Thyroid gland (tissue), 4 donors: ENCODE measurements at regions not wholly inside any gene's neighbourhood (a gene's known extent, or its start where the extent isn't known, plus 50 kb on each side); places are given as distances from the start of the nearest gene placed in this dataset.

Experiments
- DNase-seq, 2 donors: peaks; one replicate each; pipeline ENCODE4 v3.0.0-alpha.2; 2019
- H3K27ac ChIP-seq, 3 donors: fragments of 200-600 bp; sonication (generic); 1 replicate in 2 of 3; 2 replicates in 1 of 3; pipeline ENCODE4 v1.5.1; 2016 to 2019; ENCODE audit warnings: mild to moderate bottlenecking in 1 of 3, moderate library complexity in 1 of 3
- H3K27me3 ChIP-seq: fragments of 200-600 bp; sonication (generic); one replicate; pipeline ENCODE4 v1.5.1; 2019
- H3K36me3 ChIP-seq, 2 donors: fragments of 200-600 bp; sonication (generic); one replicate each; pipeline ENCODE4 v1.5.1; 2016 to 2019
- H3K4me1 ChIP-seq, 2 donors: fragments of 200-600 bp; sonication (generic); one replicate each; pipeline ENCODE4 v1.5.1; 2017 to 2019
- H3K4me3 ChIP-seq, 3 donors: fragments of 200-600 bp; sonication (generic); replicated peaks in 1 of 3; 1 replicate in 2 of 3; 2 replicates in 1 of 3; pipeline ENCODE4 v1.5.1; 2016; ENCODE audit warnings: mild to moderate bottlenecking in 1 of 3
- H3K9me3 ChIP-seq: fragments of 200-600 bp; sonication (generic); one replicate; pipeline ENCODE4 v1.5.1; 2017
- CTCF ChIP-seq, 6 experiments: fragments of 200-600 bp in 3 of 6; fragments of 450-650 bp in 3 of 6; sonication (generic) in 3 of 6; IDR thresholded peaks; one replicate each; pipeline ENCODE4 v1.5.1; 2016 to 2019; ENCODE audit warnings: antibody characterized with exemption in 6 of 6, mild to moderate bottlenecking in 2 of 6, inconsistent platforms in 1 of 6, moderate library complexity in 1 of 6
- POLR2A ChIP-seq, 2 donors: fragments of 450-650 bp; IDR thresholded peaks; one replicate each; pipeline ENCODE4 v1.6.1; 2017; ENCODE audit warnings: antibody characterized with exemption in 2 of 2, mild to moderate bottlenecking in 2 of 2, moderate library complexity in 1 of 2
- WGBS, 2 donors: methylation state at CpG; one replicate each; pipeline ENCODE4 v1.1.5; 2017; 5-methylcytosine and 5-hydroxymethylcytosine counted together
- intact Hi-C: fragments of 100-400 bp; cut with DNase I; formaldehyde crosslinking; loops from one replicate; pipeline ENCODE4 v1.15.1; 2023

DNA sequence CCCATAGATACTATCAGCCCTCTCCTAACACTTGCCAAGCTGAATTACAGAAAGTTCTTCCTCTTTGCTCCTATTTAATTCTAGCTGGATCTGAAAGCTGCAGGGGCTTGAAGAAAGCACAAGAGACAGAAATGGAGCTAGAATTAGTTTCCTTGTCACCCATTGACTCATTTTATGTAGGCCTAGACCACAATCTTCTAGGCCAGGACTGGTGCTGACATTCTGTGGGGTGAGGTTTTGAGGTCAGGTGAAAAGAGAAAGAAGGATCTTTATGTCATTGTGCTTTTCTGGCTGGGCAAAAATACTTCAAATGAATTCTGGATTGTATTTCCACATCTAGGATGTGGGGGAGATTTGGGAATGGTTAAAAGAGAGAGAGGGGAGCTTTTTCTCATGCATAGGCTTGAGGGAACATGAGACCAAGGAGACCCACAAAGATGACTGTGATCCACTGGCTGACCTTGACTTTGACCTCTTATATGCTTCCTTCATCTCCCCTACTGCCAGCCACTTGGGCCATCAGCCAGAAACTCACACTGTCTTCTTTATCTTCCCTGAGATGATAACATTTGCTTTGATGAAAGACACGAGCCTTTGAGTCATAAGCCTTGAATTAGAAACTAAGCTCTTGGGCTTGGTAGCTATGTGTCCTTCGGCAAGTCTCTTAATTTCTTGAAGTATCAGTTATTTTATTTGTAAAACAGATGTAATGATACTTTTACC is 274.9 kb upstream of the CADM1 start:
- no peak for DNase-seq
- Histone ChIP-seq H3K4me3 (no peak overlapping the region), H3K4me1 (no peaks in the 10 kb centered on the region), H3K27me3 (no peaks in the 10 kb centered on the region), H3K9me3 (no peaks in the 10 kb centered on the region), H3K27ac (no peak overlapping the region), H3K36me3 (no peaks in the 10 kb centered on the region)
- intact Hi-C loops, result no loop called here
- no peak for TF ChIP-seq CTCF (IDR thresholded peaks at IDR 0.05)
- TF ChIP-seq POLR2A (IDR thresholded peaks at IDR 0.05), result no peak
- 84 to 91% methylated on average over 2 of the region's 2 CpGs for WGBS, 2 donors

DNA sequence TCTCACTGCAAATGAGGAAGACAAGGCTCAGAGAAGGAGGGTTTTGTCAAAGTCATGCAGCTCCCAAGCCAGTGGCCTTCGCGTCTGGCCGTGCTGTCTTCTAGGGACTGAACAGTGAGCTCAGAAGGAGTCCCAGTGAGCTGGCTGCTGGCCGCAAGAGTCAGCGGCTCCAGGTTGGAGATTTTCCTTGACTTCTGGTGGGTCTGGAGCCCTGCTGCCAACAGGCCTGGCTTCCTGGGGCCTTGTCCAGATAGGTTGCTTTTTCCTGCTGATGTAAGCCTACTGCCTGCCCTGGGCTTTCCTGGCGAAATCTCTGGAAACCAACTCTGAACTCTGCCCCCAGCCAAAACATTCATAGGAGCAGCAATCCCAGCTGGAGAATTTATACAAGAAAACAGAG is 272.7 kb upstream of the CADM1 start:
- WGBS, 2 donors, result 83 to 93% methylated on average over 6 of the region's 6 CpGs
- H3K4me1 ChIP-seq, result no peaks in the 10 kb centered on the region
- H3K27ac ChIP-seq, result no peak overlapping the region
- intact Hi-C loops, result no loop called here
- H3K36me3 ChIP-seq, result no peaks in the 10 kb centered on the region
- H3K27me3 ChIP-seq, result no peaks in the 10 kb centered on the region
- H3K4me3 ChIP-seq, result no peak overlapping the region
- TF ChIP-seq POLR2A (IDR thresholded peaks at IDR 0.05), result no peak
- TF ChIP-seq CTCF (IDR thresholded peaks at IDR 0.05), result no peak
- DNase-seq, result no peak
- no peaks in the 10 kb centered on the region for H3K9me3 ChIP-seq

- intact Hi-C loops, result no loop called here
- DNase-seq, result no peak
Measured at GRCh38 chr11:115775846-115776245, 271.6 kb upstream of the CADM1 start.

DNA sequence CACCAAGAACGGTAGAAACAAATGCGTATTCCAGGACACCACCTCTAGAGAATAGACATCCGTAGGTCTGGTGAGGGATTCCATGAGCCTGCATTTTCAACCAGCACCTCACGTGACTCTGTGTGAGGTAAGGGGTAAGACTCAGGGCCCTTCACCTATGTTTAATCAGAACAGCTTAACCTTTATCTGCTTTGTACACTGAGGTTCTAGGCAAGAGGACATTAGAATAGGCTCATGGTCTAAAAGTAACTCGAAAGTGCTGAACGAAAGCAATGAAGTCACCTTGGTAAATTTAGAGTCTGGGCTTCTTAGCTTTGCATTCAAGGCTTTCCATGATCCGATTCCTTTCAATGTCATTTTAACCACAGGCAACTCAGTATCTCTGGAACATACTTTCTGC is 270.5 kb upstream of the CADM1 start:
- 88 to 93% methylated on average over 7 of the region's 7 CpGs for WGBS, 2 donors
- no peak for DNase-seq
- Histone ChIP-seq H3K4me1 (no peaks in the 10 kb centered on the region), H3K4me3 (no peak overlapping the region), H3K27ac (no peak overlapping the region), H3K9me3 (no peaks in the 10 kb centered on the region), H3K36me3 (no peaks in the 10 kb centered on the region), H3K27me3 (no peaks in the 10 kb centered on the region)
- no peak for TF ChIP-seq POLR2A (IDR thresholded peaks at IDR 0.05)
- no peak for TF ChIP-seq CTCF (IDR thresholded peaks at IDR 0.05)
- intact Hi-C loops, result no loop called here

More at GRCh38 chr11:115775846-115776245, 271.6 kb upstream of the CADM1 start:
- TF ChIP-seq POLR2A (IDR thresholded peaks at IDR 0.05) (no peak), CTCF (IDR thresholded peaks at IDR 0.05) (no peak)
- no peak overlapping the region for H3K27ac ChIP-seq
- H3K4me3 ChIP-seq, result no peak overlapping the region
- H3K9me3 ChIP-seq, result no peaks in the 10 kb centered on the region
- H3K27me3 ChIP-seq, result no peaks in the 10 kb centered on the region
- H3K36me3 ChIP-seq, result no peaks in the 10 kb centered on the region
- 60 to 89% methylated on average over 4 of the region's 4 CpGs for WGBS, 2 donors
- no peaks in the 10 kb centered on the region for H3K4me1 ChIP-seq

GRCh38 chr11:115769891-115770290 is 265.7 kb upstream of the CADM1 start:
- 79 to 83% methylated on average over 3 of the region's 3 CpGs for WGBS, 2 donors
- Histone ChIP-seq H3K4me1 (no peaks in the 10 kb centered on the region), H3K4me3 (no peak overlapping the region), H3K27ac (no peak overlapping the region), H3K27me3 (no peaks in the 10 kb centered on the region), H3K36me3 (no peaks in the 10 kb centered on the region), H3K9me3 (no peaks in the 10 kb centered on the region)
- intact Hi-C loops, result no loop called here
- no peak for TF ChIP-seq CTCF (IDR thresholded peaks at IDR 0.05)
- TF ChIP-seq POLR2A (IDR thresholded peaks at IDR 0.05), result no peak
- DNase-seq, result no peak
